GM13977 (cell line): ENCODE measurements at regions not wholly inside any gene's neighbourhood (a gene's known extent, or its start where the extent isn't known, plus 50 kb on each side); places are given as distances from the start of the nearest gene placed in this dataset.

Experiments used
- DNase-seq: peaks from one replicate; pipeline ENCODE4 v3.0.0; 2012; ENCODE audit warnings: low spot score
- CTCF ChIP-seq: IDR thresholded peaks from 2 replicates; pipeline ENCODE4 v1.5.1; 2012; ENCODE audit warnings: mild to moderate bottlenecking, control low read depth; ENCODE audit not compliant: insufficient read depth; ENCODE audit errors: extremely low read depth, missing control alignments
- in situ Hi-C: fragments of 300-500 bp; cut with MboI; formaldehyde crosslinking; loops from one replicate; pipeline ENCODE4 v1.12.0; 2022; ENCODE audit warnings: low sequenced_read_pairs, low pct_unique_long_range_greater_than_20kb, mixed read lengths, inconsistent platforms; ENCODE audit not compliant: unreplicated experiment

- in situ Hi-C loops = no loop called here
- DNase-seq = no peak
- TF ChIP-seq CTCF = no peak
Observed at GRCh38 chr12:114185036-114185435, 218.9 kb upstream of the RBM19 start.

GRCh38 chr12:114174326-114174725 is 208.2 kb upstream of the RBM19 start:
- no peak for TF ChIP-seq CTCF
- in situ Hi-C loops = no loop called here
- no peak for DNase-seq

- TF ChIP-seq CTCF = no peak
- DNase-seq = no peak
- in situ Hi-C loops = no loop called here
Observed at GRCh38 chr12:114172135-114172534, 206.0 kb upstream of the RBM19 start.

GRCh38 chr12:114168061-114168460 is 201.9 kb upstream of the RBM19 start:
- in situ Hi-C loops = no loop called here
- DNase-seq = no peak
- no peak for TF ChIP-seq CTCF

- no peak for TF ChIP-seq CTCF
- DNase-seq = no peak
- in situ Hi-C loops = no loop called here
Observed at GRCh38 chr12:114167431-114167830, 201.3 kb upstream of the RBM19 start.

GRCh38 chr12:114166362-114166761 is 200.2 kb upstream of the RBM19 start:
- in situ Hi-C loops = no loop called here
- peak; percentile 12 for DNase-seq
- TF ChIP-seq CTCF = peak; percentile 39

- in situ Hi-C loops = no loop called here
- no peak for TF ChIP-seq CTCF
- no peak for DNase-seq
Observed at GRCh38 chr12:114165921-114166320, 199.8 kb upstream of the RBM19 start.
